Activated CD4-positive, alpha-beta T cell treated with anti-CD3 and anti-CD28 coated beads for 36 hours (primary cell): ENCODE measurements at regions not wholly inside any gene's neighbourhood (a gene's known extent, or its start where the extent isn't known, plus 50 kb on each side); places are given as distances from the start of the nearest gene placed in this dataset.
"Not testable (repeated sequence)": the region's sequence is repeated elsewhere in the genome, so short reads cannot be mapped to it uniquely, and the experiment has no call there.

Source experiments
- ATAC-seq: fragments of 200-7000 bp; cut with Tn5 transposase; one replicate; pipeline ENCODE4 v1.10.0; 2021; ENCODE audit warnings: mild to moderate bottlenecking, moderate library complexity
- CTCF ChIA-PET: fragments of 350-600 bp; sonication (Branson Sonifier 250); formaldehyde crosslinking; loops from one replicate; lab custom pipeline; 2021; ENCODE audit warnings: antibody characterized with exemption; lab: Charles Lee
- POLR2A ChIA-PET: fragments of 350-600 bp; sonication (Branson Sonifier 250); formaldehyde crosslinking; loops from one replicate; lab custom pipeline; 2021; ENCODE audit warnings: antibody characterized with exemption, inconsistent platforms; lab: Charles Lee
- DNase-seq: peaks from one replicate; pipeline ENCODE4 v3.0.0-alpha.2; 2020
- H3K27ac Mint-ChIP-seq: one replicate; pipeline ENCODE4 v1.8.0; 2021; ENCODE audit warnings: mixed read lengths
- H3K27me3 Mint-ChIP-seq: one replicate; pipeline ENCODE4 v1.8.0; 2021; ENCODE audit warnings: mixed read lengths
- H3K36me3 Mint-ChIP-seq: one replicate; pipeline ENCODE4 v1.8.0; 2021; ENCODE audit warnings: low read depth, mixed read lengths
- H3K4me1 Mint-ChIP-seq: one replicate; pipeline ENCODE4 v1.8.0; 2021; ENCODE audit warnings: mixed read lengths
- H3K4me3 Mint-ChIP-seq: one replicate; pipeline ENCODE4 v1.8.0; 2021; ENCODE audit warnings: mild to moderate bottlenecking, moderate library complexity, mixed read lengths
- H3K9me3 Mint-ChIP-seq: one replicate; pipeline ENCODE4 v1.8.0; 2021; ENCODE audit warnings: low read depth, mixed read lengths
- intact Hi-C, 2 experiments: fragments of 100-400 bp; cut with DNase I in 1 of 2; cut with micrococcal nuclease in 1 of 2; formaldehyde crosslinking; loops; one replicate each; pipeline versions ENCODE4 v1.14.2 to v1.15.1; 2022 to 2024; cut with DNase I, micrococcal nuclease

- intact Hi-C loops = no loop called here
- ATAC-seq (no peak), DNase-seq (no peak)
- ChIA-PET POLR2A (no interaction called here), CTCF (no interaction called here)
- Mint-ChIP-seq H3K4me1 (no peaks in the 10 kb centered on the region), H3K36me3 (no peaks in the 10 kb centered on the region), H3K9me3 (peaks cover 3% of the 10 kb centered on the region), H3K27me3 (no peaks in the 10 kb centered on the region), H3K4me3 (no peak overlapping the region), H3K27ac (no peak overlapping the region)
These were observed 1657.7 kb upstream of the C9orf72 start for GRCh38 chr9:29230931-29231330.

- no peak for ATAC-seq
- no peaks in the 10 kb centered on the region for H3K36me3 Mint-ChIP-seq
- no peak overlapping the region for H3K27ac Mint-ChIP-seq
- H3K27me3 Mint-ChIP-seq = no peaks in the 10 kb centered on the region
- no peak overlapping the region for H3K4me3 Mint-ChIP-seq
- peaks cover 3% of the 10 kb centered on the region for H3K9me3 Mint-ChIP-seq
- intact Hi-C loops = no loop called here
- no peak for DNase-seq
- H3K4me1 Mint-ChIP-seq = no peaks in the 10 kb centered on the region
- ChIA-PET POLR2A (no interaction called here), CTCF (no interaction called here)
These were observed 1659.9 kb upstream of the C9orf72 start for GRCh38 chr9:29233193-29233592.

GRCh38 chr9:29241320-29241719, 1668.0 kb upstream of the C9orf72 start:
- H3K36me3 Mint-ChIP-seq = no peaks in the 10 kb centered on the region
- CTCF ChIA-PET = no interaction called here
- no peaks in the 10 kb centered on the region for H3K4me1 Mint-ChIP-seq
- DNase-seq (no peak), ATAC-seq (no peak)
- no peaks in the 10 kb centered on the region for H3K9me3 Mint-ChIP-seq
- H3K4me3 Mint-ChIP-seq = no peak overlapping the region
- intact Hi-C loops = no loop called here
- no peak overlapping the region for H3K27ac Mint-ChIP-seq
- POLR2A ChIA-PET = no interaction called here
- no peaks in the 10 kb centered on the region for H3K27me3 Mint-ChIP-seq

- DNase-seq = no peak
- Mint-ChIP-seq H3K4me1 (no peaks in the 10 kb centered on the region), H3K4me3 (no peak overlapping the region), H3K9me3 (no peaks in the 10 kb centered on the region), H3K36me3 (no peaks in the 10 kb centered on the region), H3K27me3 (no peaks in the 10 kb centered on the region), H3K27ac (no peak overlapping the region)
- CTCF ChIA-PET = interaction anchor here (0.8 kb wide), 1 partner anchor 9 kb away, joined by 5 read pairs; no protein-coding TSS in a partner anchor
- intact Hi-C loops = no loop called here
- POLR2A ChIA-PET = no interaction called here
- no peak for ATAC-seq
These were observed 1672.1 kb upstream of the C9orf72 start for GRCh38 chr9:29245351-29245750.

- POLR2A ChIA-PET = not testable (repeated sequence)
These were observed 1697.1 kb upstream of the C9orf72 start for GRCh38 chr9:29270400-29270799.

GRCh38 chr9:29282121-29282520, 1708.8 kb upstream of the C9orf72 start:
- H3K4me1 Mint-ChIP-seq = no peaks in the 10 kb centered on the region
- intact Hi-C loops = loop anchor here in 1 of 2 experiments (2.0 kb wide), 1 partner anchor 21 kb away; no protein-coding TSS in a partner anchor
- no peaks in the 10 kb centered on the region for H3K9me3 Mint-ChIP-seq
- ChIA-PET CTCF (no interaction called here), POLR2A (no interaction called here)
- no peak for DNase-seq
- no peaks in the 10 kb centered on the region for H3K36me3 Mint-ChIP-seq
- no peak for ATAC-seq
- H3K4me3 Mint-ChIP-seq = no peak overlapping the region
- no peaks in the 10 kb centered on the region for H3K27me3 Mint-ChIP-seq
- H3K27ac Mint-ChIP-seq = no peak overlapping the region

More at GRCh38 chr9:29270400-29270799, 1697.1 kb upstream of the C9orf72 start:
- CTCF ChIA-PET, H3K27me3 Mint-ChIP-seq, H3K36me3 Mint-ChIP-seq, H3K4me1 Mint-ChIP-seq, H3K4me3 Mint-ChIP-seq, intact Hi-C loops, H3K9me3 Mint-ChIP-seq, H3K27ac Mint-ChIP-seq, ATAC-seq: not testable (repeated sequence)
- DNase-seq = peak; percentile 2

- H3K4me1 Mint-ChIP-seq = no peaks in the 10 kb centered on the region
These were observed 1712.5 kb upstream of the C9orf72 start for GRCh38 chr9:29285818-29286217.

GRCh38 chr9:29289365-29289764, 1716.1 kb upstream of the C9orf72 start:
- H3K4me3 Mint-ChIP-seq = no peak overlapping the region
- H3K4me1 Mint-ChIP-seq = no peaks in the 10 kb centered on the region
- POLR2A ChIA-PET = no interaction called here

More at GRCh38 chr9:29285818-29286217, 1712.5 kb upstream of the C9orf72 start:
- POLR2A ChIA-PET = no interaction called here
- Mint-ChIP-seq H3K9me3 (peaks cover 2% of the 10 kb centered on the region), H3K4me3 (no peak overlapping the region), H3K36me3 (no peaks in the 10 kb centered on the region), H3K27me3 (no peaks in the 10 kb centered on the region), H3K27ac (no peak overlapping the region)
- ATAC-seq (no peak), DNase-seq (no peak)
- intact Hi-C loops = no loop called here
- CTCF ChIA-PET = no interaction called here

GRCh38 chr9:29290516-29290915, 1717.2 kb upstream of the C9orf72 start:
- intact Hi-C loops = no loop called here
- no peak for DNase-seq
- ATAC-seq = no peak
- ChIA-PET CTCF (no interaction called here), POLR2A (no interaction called here)
- Mint-ChIP-seq H3K4me1 (no peaks in the 10 kb centered on the region), H3K4me3 (no peak overlapping the region), H3K9me3 (peaks cover 9% of the 10 kb centered on the region), H3K36me3 (no peaks in the 10 kb centered on the region), H3K27ac (no peak overlapping the region), H3K27me3 (no peaks in the 10 kb centered on the region)

More at GRCh38 chr9:29289365-29289764, 1716.1 kb upstream of the C9orf72 start:
- no peaks in the 10 kb centered on the region for H3K36me3 Mint-ChIP-seq
- H3K27ac Mint-ChIP-seq = no peak overlapping the region
- ATAC-seq (no peak), DNase-seq (no peak)
- H3K27me3 Mint-ChIP-seq = no peaks in the 10 kb centered on the region
- CTCF ChIA-PET = no interaction called here
- intact Hi-C loops = no loop called here
- peaks cover 6% of the 10 kb centered on the region for H3K9me3 Mint-ChIP-seq

GRCh38 chr9:29297592-29297991, 1724.3 kb upstream of the C9orf72 start:
- no peaks in the 10 kb centered on the region for H3K27me3 Mint-ChIP-seq
- peaks cover 14% of the 10 kb centered on the region for H3K9me3 Mint-ChIP-seq
- ATAC-seq (no peak), DNase-seq (no peak)
- no peak overlapping the region for H3K4me3 Mint-ChIP-seq
- no peaks in the 10 kb centered on the region for H3K36me3 Mint-ChIP-seq
- POLR2A ChIA-PET = no interaction called here
- CTCF ChIA-PET = no interaction called here
- intact Hi-C loops = no loop called here
- no peak overlapping the region for H3K27ac Mint-ChIP-seq
- H3K4me1 Mint-ChIP-seq = no peaks in the 10 kb centered on the region

GRCh38 chr9:29311221-29311620, 1737.9 kb upstream of the C9orf72 start:
- CTCF ChIA-PET = no interaction called here
- Mint-ChIP-seq H3K36me3 (no peaks in the 10 kb centered on the region), H3K27me3 (no peaks in the 10 kb centered on the region), H3K4me3 (no peak overlapping the region), H3K9me3 (peaks cover 3% of the 10 kb centered on the region), H3K27ac (no peak overlapping the region), H3K4me1 (no peaks in the 10 kb centered on the region)
- intact Hi-C loops = no loop called here
- DNase-seq (no peak), ATAC-seq (no peak)
- POLR2A ChIA-PET = no interaction called here

- Mint-ChIP-seq H3K4me3 (no peak overlapping the region), H3K9me3 (peaks cover 3% of the 10 kb centered on the region)
- CTCF ChIA-PET = interaction anchor here (0.7 kb wide), 1 partner anchor 1936 kb away, joined by 3 read pairs; no protein-coding TSS in a partner anchor
These were observed 1739.0 kb upstream of the C9orf72 start for GRCh38 chr9:29312327-29312726.

More at GRCh38 chr9:29312327-29312726, 1739.0 kb upstream of the C9orf72 start:
- Mint-ChIP-seq H3K27me3 (no peaks in the 10 kb centered on the region), H3K27ac (no peak overlapping the region), H3K36me3 (no peaks in the 10 kb centered on the region), H3K4me1 (no peaks in the 10 kb centered on the region)
- POLR2A ChIA-PET = no interaction called here
- ATAC-seq (no peak), DNase-seq (no peak)
- intact Hi-C loops = no loop called here
